GM23248 (cell line): ENCODE measurements at regions not wholly inside any gene's neighbourhood (a gene's known extent, or its start where the extent isn't known, plus 50 kb on each side); places are given as distances from the start of the nearest gene placed in this dataset.

ENCODE experiments used
- EZH2 ChIP-seq: fragments of 200-600 bp; sonication (generic); IDR thresholded peaks from 2 replicates; pipeline ENCODE4 v1.6.1; 2018; ENCODE audit warnings: antibody characterized with exemption, mild to moderate bottlenecking; ENCODE audit not compliant: insufficient read depth, poor library complexity, severe bottlenecking
- EZH2phosphoT487 ChIP-seq: fragments of 200-600 bp; sonication (generic); IDR thresholded peaks from 2 replicates; pipeline ENCODE4 v1.6.1; 2018; ENCODE audit warnings: antibody characterized with exemption, moderate library complexity, mild to moderate bottlenecking, low read depth; ENCODE audit not compliant: insufficient read depth

- TF ChIP-seq EZH2phosphoT487 (no peak), EZH2 (no peak)
These were observed 115.5 kb downstream of the DYRK2 start for GRCh38 chr12:67764055-67764454.
